Ovary (tissue), 7 donors: ENCODE measurements at regions not wholly inside any gene's neighbourhood (a gene's known extent, or its start where the extent isn't known, plus 50 kb on each side); places are given as distances from the start of the nearest gene placed in this dataset.

Source experiments
- DNase-seq, 5 donors: peaks; one replicate each; pipeline ENCODE4 v3.0.0-alpha.2; 2019 to 2020
- H3K27ac ChIP-seq, 2 donors: fragments of 200-600 bp; one replicate each; pipeline versions ENCODE4 v1.5.1 to v1.8.0; 2019 to 2022
- H3K27me3 ChIP-seq: fragments of 200-600 bp; one replicate; pipeline ENCODE4 v1.8.0; 2022
- H3K36me3 ChIP-seq: fragments of 200-600 bp; sonication (generic); one replicate; pipeline ENCODE4 v1.5.1; 2019
- H3K4me1 ChIP-seq: one replicate; pipeline ENCODE4 v1.8.1; 2013; ENCODE audit warnings: mild to moderate bottlenecking, moderate library complexity; ENCODE audit not compliant: insufficient read depth
- H3K4me3 ChIP-seq: fragments of 200-600 bp; sonication (generic); one replicate; pipeline ENCODE4 v1.5.1; 2017
- H3K9me3 ChIP-seq, 2 donors: fragments of 200-600 bp in 1 of 2; sonication (generic) in 1 of 2; one replicate each; pipeline versions ENCODE4 v1.5.1 to v1.8.1; 2013 to 2019; ENCODE audit warnings: mild to moderate bottlenecking in 1 of 2, moderate library complexity in 1 of 2
- EP300 ChIP-seq: sonication (generic); formaldehyde crosslinking; IDR thresholded peaks from one replicate; pipeline ENCODE4 v1.6.1; 2017; ENCODE audit warnings: antibody characterized with exemption
- POLR2A ChIP-seq: fragments of 450-650 bp; IDR thresholded peaks from one replicate; pipeline ENCODE4 v1.6.1; 2017; ENCODE audit warnings: antibody characterized with exemption, mild to moderate bottlenecking, moderate library complexity
- WGBS, 3 donors: extraction: QIAGEN DNeasy Blood & Tissue Kit in 1 of 3; methylation state at CpG; one replicate each; pipeline versions ENCODE4 v1.1.5 to v1.1.7; 2013 to 2017; 5-methylcytosine and 5-hydroxymethylcytosine counted together
- intact Hi-C, 4 donors: fragments of 100-400 bp; cut with DNase I; formaldehyde crosslinking; loops; one replicate each; pipeline versions ENCODE4 v1.11.0 to v1.15.1; 2022 to 2023
- TF ChIP-seq, protein P1 (sequence below), 3 donors: fragments of 450-650 bp in 2 of 3; fragments of 200-600 bp in 1 of 3; IDR thresholded peaks; one replicate each; pipeline versions ENCODE4 v1.5.1 to v1.8.0; 2016 to 2022; ENCODE audit warnings: antibody characterized with exemption in 3 of 3, mild to moderate bottlenecking in 1 of 3
- donor health status: DM: no; HTN: no; CAD: no; lungs with moderate emphysema.
- donor health status: DM: no; HTN: no; CAD: no.
- donor health status: Bipolar disorder and iron deficiency.
- donor health status: DM: no; HTN: no; CAD: no.
- donor health status: DM: yes; HTN: yes; CAD: no.

- intact Hi-C loops: no loop called here
- no peak overlapping the region for H3K4me3 ChIP-seq
Measured at GRCh38 chrX:151852294-151852693, 60.4 kb upstream of the MAGEA4 start.

GRCh38 chrX:151854726-151855495 is 57.8 kb upstream of the MAGEA4 start:
- Histone ChIP-seq H3K36me3 (no peaks in the 10 kb centered on the region), H3K27me3 (no peaks in the 10 kb centered on the region), H3K27ac (no peak overlapping the region), H3K9me3 (no peaks in the 10 kb centered on the region), H3K4me1 (no peaks in the 10 kb centered on the region), H3K4me3 (no peak overlapping the region)
- no peak for DNase-seq
- TF ChIP-seq, protein P1, sequence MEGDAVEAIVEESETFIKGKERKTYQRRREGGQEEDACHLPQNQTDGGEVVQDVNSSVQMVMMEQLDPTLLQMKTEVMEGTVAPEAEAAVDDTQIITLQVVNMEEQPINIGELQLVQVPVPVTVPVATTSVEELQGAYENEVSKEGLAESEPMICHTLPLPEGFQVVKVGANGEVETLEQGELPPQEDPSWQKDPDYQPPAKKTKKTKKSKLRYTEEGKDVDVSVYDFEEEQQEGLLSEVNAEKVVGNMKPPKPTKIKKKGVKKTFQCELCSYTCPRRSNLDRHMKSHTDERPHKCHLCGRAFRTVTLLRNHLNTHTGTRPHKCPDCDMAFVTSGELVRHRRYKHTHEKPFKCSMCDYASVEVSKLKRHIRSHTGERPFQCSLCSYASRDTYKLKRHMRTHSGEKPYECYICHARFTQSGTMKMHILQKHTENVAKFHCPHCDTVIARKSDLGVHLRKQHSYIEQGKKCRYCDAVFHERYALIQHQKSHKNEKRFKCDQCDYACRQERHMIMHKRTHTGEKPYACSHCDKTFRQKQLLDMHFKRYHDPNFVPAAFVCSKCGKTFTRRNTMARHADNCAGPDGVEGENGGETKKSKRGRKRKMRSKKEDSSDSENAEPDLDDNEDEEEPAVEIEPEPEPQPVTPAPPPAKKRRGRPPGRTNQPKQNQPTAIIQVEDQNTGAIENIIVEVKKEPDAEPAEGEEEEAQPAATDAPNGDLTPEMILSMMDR (IDR thresholded peaks at IDR 0.05): no peak
- no peak for TF ChIP-seq EP300
- no peak for TF ChIP-seq POLR2A
- 50 to 55% (median 54%) methylated on average over 4 of the region's 4 CpGs for WGBS, 3 donors
- intact Hi-C loops: no loop called here

More at GRCh38 chrX:151852294-151852693, 60.4 kb upstream of the MAGEA4 start:
- Histone ChIP-seq H3K4me1 (no peaks in the 10 kb centered on the region), H3K36me3 (no peaks in the 10 kb centered on the region), H3K27ac (no peak overlapping the region), H3K9me3 (no peaks in the 10 kb centered on the region), H3K27me3 (no peaks in the 10 kb centered on the region)
- DNase-seq: no peak
- 73 to 85% (median 82%) methylated on average over 3 of the region's 3 CpGs for WGBS, 3 donors
- TF ChIP-seq, protein P1 (IDR thresholded peaks at IDR 0.05): no peak
- TF ChIP-seq EP300: no peak
- no peak for TF ChIP-seq POLR2A

DNA sequence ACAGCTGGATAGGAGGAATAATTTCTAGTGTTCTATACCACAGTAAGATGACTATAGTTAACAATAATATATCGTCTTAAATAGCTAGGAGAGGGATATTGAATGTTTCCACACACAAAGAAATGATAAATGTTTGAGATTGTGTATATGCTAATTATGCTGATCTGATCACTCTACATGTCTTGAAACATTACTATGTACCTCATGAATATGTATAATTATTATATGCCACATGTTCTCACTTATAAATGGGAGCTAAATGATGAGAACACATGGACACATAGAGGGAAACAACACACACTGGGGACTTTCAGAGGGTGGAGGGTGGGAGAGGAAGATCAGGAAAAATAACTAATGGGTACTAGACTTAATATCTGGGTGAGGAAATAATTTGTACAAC is 53.2 kb upstream of the MAGEA4 start:
- no peak for TF ChIP-seq POLR2A
- TF ChIP-seq, protein P1 (IDR thresholded peaks at IDR 0.05): no peak
- TF ChIP-seq EP300: no peak
- Histone ChIP-seq H3K4me3 (no peak overlapping the region), H3K36me3 (no peaks in the 10 kb centered on the region), H3K4me1 (no peaks in the 10 kb centered on the region), H3K9me3 (no peaks in the 10 kb centered on the region), H3K27me3 (no peaks in the 10 kb centered on the region), H3K27ac (no peak overlapping the region)
- 67 to 80% (median 68%) methylated on average over 1 of the region's 1 CpG for WGBS, 3 donors
- intact Hi-C loops: no loop called here
- no peak for DNase-seq

- H3K27me3 ChIP-seq: no peaks in the 10 kb centered on the region
- no peaks in the 10 kb centered on the region for H3K4me1 ChIP-seq
- WGBS, 3 donors: 80 to 87% (median 83%) methylated on average over 4 of the region's 4 CpGs
- H3K36me3 ChIP-seq: no peaks in the 10 kb centered on the region
- DNase-seq: no peak
- H3K4me3 ChIP-seq: no peak overlapping the region
- H3K27ac ChIP-seq: no peak overlapping the region
- TF ChIP-seq EP300: no peak
- H3K9me3 ChIP-seq: no peaks in the 10 kb centered on the region
- intact Hi-C loops: loop anchor here in 1 of 4 donors (10.0 kb wide), 1 partner anchor 56 kb away; no protein-coding TSS in a partner anchor
Measured at GRCh38 chrX:151860827-151861226, 51.9 kb upstream of the MAGEA4 start.
